ENCODE measurements at regions not wholly inside any gene's neighbourhood (a gene's known extent, or its start where the extent isn't known, plus 50 kb on each side); places are given as distances from the start of the nearest gene placed in this dataset.

DNA sequence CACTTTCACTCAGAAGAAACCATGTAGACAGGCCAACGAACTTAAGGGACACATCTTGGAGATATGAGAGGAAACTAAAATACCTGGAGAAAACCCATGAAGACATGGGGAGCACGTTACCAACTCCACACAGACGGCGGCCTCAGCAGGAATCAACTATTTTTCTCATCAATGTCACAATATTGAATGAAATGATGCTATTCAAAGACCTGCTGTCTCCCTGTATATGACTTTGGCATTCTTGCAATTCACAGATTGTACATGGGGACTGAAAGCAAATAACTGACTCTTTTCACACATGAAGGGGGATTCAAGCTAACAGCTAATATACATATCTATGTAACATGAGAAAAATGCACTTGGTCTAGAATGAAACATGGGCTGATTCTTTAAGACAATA, 869.0 kb downstream of the NXPH1 start:
- no peak for TF ChIP-seq POLR2A (IDR thresholded peaks at IDR 0.05)
- TF ChIP-seq, protein P1, sequence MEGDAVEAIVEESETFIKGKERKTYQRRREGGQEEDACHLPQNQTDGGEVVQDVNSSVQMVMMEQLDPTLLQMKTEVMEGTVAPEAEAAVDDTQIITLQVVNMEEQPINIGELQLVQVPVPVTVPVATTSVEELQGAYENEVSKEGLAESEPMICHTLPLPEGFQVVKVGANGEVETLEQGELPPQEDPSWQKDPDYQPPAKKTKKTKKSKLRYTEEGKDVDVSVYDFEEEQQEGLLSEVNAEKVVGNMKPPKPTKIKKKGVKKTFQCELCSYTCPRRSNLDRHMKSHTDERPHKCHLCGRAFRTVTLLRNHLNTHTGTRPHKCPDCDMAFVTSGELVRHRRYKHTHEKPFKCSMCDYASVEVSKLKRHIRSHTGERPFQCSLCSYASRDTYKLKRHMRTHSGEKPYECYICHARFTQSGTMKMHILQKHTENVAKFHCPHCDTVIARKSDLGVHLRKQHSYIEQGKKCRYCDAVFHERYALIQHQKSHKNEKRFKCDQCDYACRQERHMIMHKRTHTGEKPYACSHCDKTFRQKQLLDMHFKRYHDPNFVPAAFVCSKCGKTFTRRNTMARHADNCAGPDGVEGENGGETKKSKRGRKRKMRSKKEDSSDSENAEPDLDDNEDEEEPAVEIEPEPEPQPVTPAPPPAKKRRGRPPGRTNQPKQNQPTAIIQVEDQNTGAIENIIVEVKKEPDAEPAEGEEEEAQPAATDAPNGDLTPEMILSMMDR (IDR thresholded peaks at IDR 0.05) = no peak

Data from testis (tissue), 2 donors.